SK-N-SH treated with all-trans-retinoic acid at 6 μM for 48 hours (cell line): ENCODE measurements at regions not wholly inside any gene's neighbourhood (a gene's known extent, or its start where the extent isn't known, plus 50 kb on each side); places are given as distances from the start of the nearest gene placed in this dataset.

ENCODE experiments used
- ATAC-seq: fragments of 200-7000 bp; cut with Tn5 transposase; 3 replicates; pipeline ENCODE4 v1.9.1; 2020; ENCODE audit warnings: mild to moderate bottlenecking, moderate library complexity
- ARNTL ChIP-seq: fragments of 450-650 bp; formaldehyde crosslinking; IDR thresholded peaks from 2 replicates; pipeline ENCODE4 v1.5.0; 2020; ENCODE audit warnings: low read depth, mild to moderate bottlenecking, moderate library complexity, borderline replicate concordance
- BACH2 ChIP-seq: fragments of 250-450 bp; sonication (Bioruptor Pico); IDR thresholded peaks from 2 replicates; pipeline ENCODE4 v1.9.0; 2021; ENCODE audit warnings: mild to moderate bottlenecking, borderline replicate concordance
- CSDC2 ChIP-seq: fragments of 250-450 bp; sonication (Bioruptor Pico); IDR thresholded peaks from 2 replicates; pipeline ENCODE4 v1.5.0; 2020; ENCODE audit warnings: mild to moderate bottlenecking, moderate library complexity
- CSRNP3 ChIP-seq: fragments of 250-450 bp; sonication (Bioruptor Pico); IDR thresholded peaks from 2 replicates; pipeline ENCODE4 v1.5.1; 2021; ENCODE audit warnings: mild to moderate bottlenecking, moderate library complexity
- ESRRG ChIP-seq: fragments of 250-450 bp; sonication (Bioruptor Pico); IDR thresholded peaks from 2 replicates; pipeline ENCODE4 v1.6.1; 2021; ENCODE audit warnings: mild to moderate bottlenecking
- GLIS3 ChIP-seq: fragments of 250-450 bp; sonication (Bioruptor Pico); IDR thresholded peaks from 2 replicates; pipeline ENCODE4 v1.5.0; 2020; ENCODE audit warnings: mild to moderate bottlenecking, moderate library complexity
- ISL1 ChIP-seq: fragments of 250-450 bp; sonication (Bioruptor Pico); IDR thresholded peaks from 2 replicates; pipeline ENCODE4 v2.1.2; 2022; ENCODE audit warnings: mild to moderate bottlenecking, moderate library complexity
- OSR1 ChIP-seq: fragments of 250-450 bp; sonication (Bioruptor Pico); IDR thresholded peaks from 2 replicates; pipeline ENCODE4 v1.8.0; 2022; ENCODE audit warnings: moderate library complexity, mild to moderate bottlenecking, inconsistent platforms
- PATZ1 ChIP-seq: fragments of 250-450 bp; sonication (Bioruptor Pico); IDR thresholded peaks from 2 replicates; pipeline ENCODE4 v1.8.0; 2020; ENCODE audit warnings: mild to moderate bottlenecking, moderate library complexity, borderline replicate concordance
- POU6F1 ChIP-seq: fragments of 250-450 bp; sonication (Bioruptor Pico); IDR thresholded peaks from 2 replicates; pipeline ENCODE4 v1.8.0; 2021; ENCODE audit warnings: low read depth, mild to moderate bottlenecking, moderate library complexity, borderline replicate concordance
- PPARA ChIP-seq: fragments of 250-450 bp; sonication (Bioruptor Pico); IDR thresholded peaks from 2 replicates; pipeline ENCODE4 v1.5.0; 2020; ENCODE audit warnings: mild to moderate bottlenecking, borderline replicate concordance
- RARB ChIP-seq: fragments of 250-450 bp; sonication (Bioruptor Pico); IDR thresholded peaks from 2 replicates; pipeline ENCODE4 v1.8.0; 2021; ENCODE audit warnings: mild to moderate bottlenecking, moderate library complexity
- SNAI2 ChIP-seq: fragments of 250-450 bp; sonication (Bioruptor Pico); IDR thresholded peaks from 2 replicates; pipeline ENCODE4 v1.5.0; 2020; ENCODE audit warnings: mild to moderate bottlenecking, moderate library complexity
- TOX ChIP-seq: fragments of 250-450 bp; sonication (Bioruptor Pico); IDR thresholded peaks from 2 replicates; pipeline ENCODE4 v1.8.0; 2021; ENCODE audit warnings: mild to moderate bottlenecking, moderate library complexity, borderline replicate concordance
- ZFP3 ChIP-seq: fragments of 250-450 bp; sonication (Bioruptor Pico); IDR thresholded peaks from 2 replicates; pipeline ENCODE4 v1.5.0; 2020; ENCODE audit warnings: mild to moderate bottlenecking, moderate library complexity
- ZFP30 ChIP-seq: fragments of 450-650 bp; formaldehyde crosslinking; IDR thresholded peaks from 2 replicates; pipeline ENCODE4 v1.5.0; 2022; ENCODE audit warnings: mild to moderate bottlenecking, moderate library complexity
- ZNF565 ChIP-seq: fragments of 450-650 bp; formaldehyde crosslinking; conservative IDR thresholded peaks from 2 replicates; pipeline ENCODE4 v1.5.0; 2020; ENCODE audit warnings: low read depth, mild to moderate bottlenecking, moderate library complexity
- ZNF70 ChIP-seq: fragments of 450-650 bp; formaldehyde crosslinking; IDR thresholded peaks from 2 replicates; pipeline ENCODE4 v1.5.0; 2020; ENCODE audit warnings: mild to moderate bottlenecking, moderate library complexity
- ZNF8 ChIP-seq: fragments of 450-650 bp; formaldehyde crosslinking; IDR thresholded peaks from 2 replicates; pipeline ENCODE4 v1.5.0; 2020; ENCODE audit warnings: mild to moderate bottlenecking, moderate library complexity
- TF ChIP-seq, protein P1 (sequence below): fragments of 250-450 bp; sonication (Bioruptor Pico); IDR thresholded peaks from 2 replicates; pipeline ENCODE4 v1.5.1; 2020; ENCODE audit warnings: low read depth, mild to moderate bottlenecking, moderate library complexity
- TF ChIP-seq, protein P2 (sequence below): fragments of 250-450 bp; sonication (Bioruptor Pico); IDR thresholded peaks from 2 replicates; pipeline ENCODE4 v1.5.0; 2020; ENCODE audit warnings: mild to moderate bottlenecking, moderate library complexity

- no peak for TF ChIP-seq BACH2 (CRISPR knock-in tag)
- no peak for TF ChIP-seq POU6F1
- TF ChIP-seq SNAI2, result no peak
- no peak; the same call in 1 of the 2 replicates for TF ChIP-seq ISL1 (CRISPR knock-in tag)
- no peak for TF ChIP-seq ESRRG (CRISPR knock-in tag)
- TF ChIP-seq ARNTL (CRISPR knock-in tag), result no peak
- no peak for TF ChIP-seq CSDC2 (CRISPR knock-in tag)
- no peak for TF ChIP-seq ZFP3
- TF ChIP-seq ZFP30 (CRISPR knock-in tag), result no peak
- TF ChIP-seq, protein P1, sequence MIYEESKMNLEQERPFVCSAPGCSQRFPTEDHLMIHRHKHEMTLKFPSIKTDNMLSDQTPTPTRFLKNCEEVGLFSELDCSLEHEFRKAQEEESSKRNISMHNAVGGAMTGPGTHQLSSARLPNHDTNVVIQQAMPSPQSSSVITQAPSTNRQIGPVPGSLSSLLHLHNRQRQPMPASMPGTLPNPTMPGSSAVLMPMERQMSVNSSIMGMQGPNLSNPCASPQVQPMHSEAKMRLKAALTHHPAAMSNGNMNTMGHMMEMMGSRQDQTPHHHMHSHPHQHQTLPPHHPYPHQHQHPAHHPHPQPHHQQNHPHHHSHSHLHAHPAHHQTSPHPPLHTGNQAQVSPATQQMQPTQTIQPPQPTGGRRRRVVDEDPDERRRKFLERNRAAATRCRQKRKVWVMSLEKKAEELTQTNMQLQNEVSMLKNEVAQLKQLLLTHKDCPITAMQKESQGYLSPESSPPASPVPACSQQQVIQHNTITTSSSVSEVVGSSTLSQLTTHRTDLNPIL, result no peak
- no peak for TF ChIP-seq ZNF70 (CRISPR knock-in tag)
- TF ChIP-seq TOX (CRISPR knock-in tag), result no peak
- TF ChIP-seq GLIS3, result no peak
- TF ChIP-seq PATZ1 (CRISPR knock-in tag), result no peak
- ATAC-seq, result no peak
Measured at GRCh38 chr4:123898946-123899666, 502.5 kb downstream of the SPRY1 start.

DNA sequence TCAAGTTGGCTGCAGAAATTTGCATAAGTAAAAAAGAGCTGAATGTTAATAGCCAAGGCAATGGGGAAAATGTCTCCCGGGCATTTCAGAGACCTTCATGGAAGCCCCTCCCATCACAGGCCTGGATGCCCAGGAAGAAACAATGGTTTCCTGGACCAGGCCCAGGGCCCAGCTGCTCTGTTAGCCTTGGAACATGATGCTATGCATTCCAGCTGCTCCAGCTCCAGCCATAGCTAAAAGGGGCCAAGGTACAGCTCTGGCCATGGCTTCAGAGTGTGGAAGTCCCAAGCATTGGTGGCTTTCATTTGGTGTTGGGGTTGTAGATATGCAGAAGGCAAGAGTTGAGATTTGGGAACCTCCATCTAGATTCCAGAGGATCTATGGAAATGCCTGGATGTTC, 508.3 kb downstream of the SPRY1 start:
- ATAC-seq, result no peak
- no peak for TF ChIP-seq ZNF70 (CRISPR knock-in tag)
- TF ChIP-seq OSR1 (CRISPR knock-in tag), result no peak
- no peak for TF ChIP-seq ZFP30 (CRISPR knock-in tag)
- TF ChIP-seq ZFP3, result no peak
- TF ChIP-seq RARB, result no peak
- no peak for TF ChIP-seq PPARA
- TF ChIP-seq, protein P2, sequence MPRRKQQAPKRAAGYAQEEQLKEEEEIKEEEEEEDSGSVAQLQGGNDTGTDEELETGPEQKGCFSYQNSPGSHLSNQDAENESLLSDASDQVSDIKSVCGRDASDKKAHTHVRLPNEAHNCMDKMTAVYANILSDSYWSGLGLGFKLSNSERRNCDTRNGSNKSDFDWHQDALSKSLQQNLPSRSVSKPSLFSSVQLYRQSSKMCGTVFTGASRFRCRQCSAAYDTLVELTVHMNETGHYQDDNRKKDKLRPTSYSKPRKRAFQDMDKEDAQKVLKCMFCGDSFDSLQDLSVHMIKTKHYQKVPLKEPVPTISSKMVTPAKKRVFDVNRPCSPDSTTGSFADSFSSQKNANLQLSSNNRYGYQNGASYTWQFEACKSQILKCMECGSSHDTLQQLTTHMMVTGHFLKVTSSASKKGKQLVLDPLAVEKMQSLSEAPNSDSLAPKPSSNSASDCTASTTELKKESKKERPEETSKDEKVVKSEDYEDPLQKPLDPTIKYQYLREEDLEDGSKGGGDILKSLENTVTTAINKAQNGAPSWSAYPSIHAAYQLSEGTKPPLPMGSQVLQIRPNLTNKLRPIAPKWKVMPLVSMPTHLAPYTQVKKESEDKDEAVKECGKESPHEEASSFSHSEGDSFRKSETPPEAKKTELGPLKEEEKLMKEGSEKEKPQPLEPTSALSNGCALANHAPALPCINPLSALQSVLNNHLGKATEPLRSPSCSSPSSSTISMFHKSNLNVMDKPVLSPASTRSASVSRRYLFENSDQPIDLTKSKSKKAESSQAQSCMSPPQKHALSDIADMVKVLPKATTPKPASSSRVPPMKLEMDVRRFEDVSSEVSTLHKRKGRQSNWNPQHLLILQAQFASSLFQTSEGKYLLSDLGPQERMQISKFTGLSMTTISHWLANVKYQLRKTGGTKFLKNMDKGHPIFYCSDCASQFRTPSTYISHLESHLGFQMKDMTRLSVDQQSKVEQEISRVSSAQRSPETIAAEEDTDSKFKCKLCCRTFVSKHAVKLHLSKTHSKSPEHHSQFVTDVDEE (CRISPR knock-in tag), result no peak
- TF ChIP-seq ZNF565, result no peak
- TF ChIP-seq CSRNP3 (CRISPR knock-in tag), result no peak
- no peak for TF ChIP-seq ZNF8 (CRISPR knock-in tag)
- no peak for TF ChIP-seq BACH2 (CRISPR knock-in tag)
- no peak for TF ChIP-seq PATZ1 (CRISPR knock-in tag)
- TF ChIP-seq SNAI2, result no peak
- TF ChIP-seq TOX (CRISPR knock-in tag), result no peak
- no peak for TF ChIP-seq ISL1 (CRISPR knock-in tag)
- TF ChIP-seq CSDC2 (CRISPR knock-in tag), result no peak
- TF ChIP-seq, protein P1, result no peak
- TF ChIP-seq GLIS3, result no peak
